GM10248 (cell line): ENCODE measurements at regions not wholly inside any gene's neighbourhood (a gene's known extent, or its start where the extent isn't known, plus 50 kb on each side); places are given as distances from the start of the nearest gene placed in this dataset.

Experiments used
- CTCF ChIA-PET: fragments of 300-600 bp; sonication (Branson Sonifier 250); formaldehyde crosslinking; extraction: SDS; loops from one replicate; lab custom pipeline; 2021; ENCODE audit warnings: antibody characterized with exemption; lab: Yijun Ruan, JAX
- POLR2A ChIA-PET: fragments of 350-650 bp; sonication (Branson Sonifier 250); formaldehyde crosslinking; extraction: SDS; loops from one replicate; lab custom pipeline; 2020; ENCODE audit warnings: antibody characterized with exemption; lab: Yijun Ruan, JAX
- DNase-seq: peaks from one replicate; pipeline ENCODE4 v3.0.0; 2012; ENCODE audit errors: extremely low spot score
- TF ChIP-seq, protein P1 (sequence below): IDR thresholded peaks from 2 replicates; pipeline ENCODE4 v1.5.1; 2012; ENCODE audit warnings: mild to moderate bottlenecking, low read depth; ENCODE audit errors: extremely low read depth, missing control alignments, control extremely low read depth

DNA sequence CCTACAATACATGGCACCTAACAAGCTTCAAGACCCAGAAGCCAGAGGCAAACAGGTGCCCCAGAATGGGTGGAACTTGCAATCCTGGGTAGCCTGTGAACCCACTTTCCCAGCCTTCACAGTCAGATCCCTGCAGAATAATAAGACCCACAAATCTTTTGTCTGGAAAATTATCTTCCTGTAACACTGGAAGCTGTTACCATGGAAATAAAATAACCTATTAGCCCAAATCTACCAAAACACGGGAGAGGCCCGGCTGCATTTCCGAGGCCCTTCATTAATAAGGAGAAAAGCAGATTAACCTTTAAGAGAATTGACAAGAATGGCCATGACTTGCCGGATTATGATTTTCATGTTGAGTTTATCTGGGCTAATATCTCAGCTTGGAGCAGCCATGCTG, 256.1 kb upstream of the PROK2 start:
- ChIA-PET CTCF (interaction anchor here (1.2 to 2.2 kb wide), 5 partner anchors 9 to 37 kb away, joined by 3 to 7 read pairs (median 4); no protein-coding TSS in a partner anchor), POLR2A (no interaction called here)
- TF ChIP-seq, protein P1, sequence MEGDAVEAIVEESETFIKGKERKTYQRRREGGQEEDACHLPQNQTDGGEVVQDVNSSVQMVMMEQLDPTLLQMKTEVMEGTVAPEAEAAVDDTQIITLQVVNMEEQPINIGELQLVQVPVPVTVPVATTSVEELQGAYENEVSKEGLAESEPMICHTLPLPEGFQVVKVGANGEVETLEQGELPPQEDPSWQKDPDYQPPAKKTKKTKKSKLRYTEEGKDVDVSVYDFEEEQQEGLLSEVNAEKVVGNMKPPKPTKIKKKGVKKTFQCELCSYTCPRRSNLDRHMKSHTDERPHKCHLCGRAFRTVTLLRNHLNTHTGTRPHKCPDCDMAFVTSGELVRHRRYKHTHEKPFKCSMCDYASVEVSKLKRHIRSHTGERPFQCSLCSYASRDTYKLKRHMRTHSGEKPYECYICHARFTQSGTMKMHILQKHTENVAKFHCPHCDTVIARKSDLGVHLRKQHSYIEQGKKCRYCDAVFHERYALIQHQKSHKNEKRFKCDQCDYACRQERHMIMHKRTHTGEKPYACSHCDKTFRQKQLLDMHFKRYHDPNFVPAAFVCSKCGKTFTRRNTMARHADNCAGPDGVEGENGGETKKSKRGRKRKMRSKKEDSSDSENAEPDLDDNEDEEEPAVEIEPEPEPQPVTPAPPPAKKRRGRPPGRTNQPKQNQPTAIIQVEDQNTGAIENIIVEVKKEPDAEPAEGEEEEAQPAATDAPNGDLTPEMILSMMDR = no peak
- no peak for DNase-seq

DNA sequence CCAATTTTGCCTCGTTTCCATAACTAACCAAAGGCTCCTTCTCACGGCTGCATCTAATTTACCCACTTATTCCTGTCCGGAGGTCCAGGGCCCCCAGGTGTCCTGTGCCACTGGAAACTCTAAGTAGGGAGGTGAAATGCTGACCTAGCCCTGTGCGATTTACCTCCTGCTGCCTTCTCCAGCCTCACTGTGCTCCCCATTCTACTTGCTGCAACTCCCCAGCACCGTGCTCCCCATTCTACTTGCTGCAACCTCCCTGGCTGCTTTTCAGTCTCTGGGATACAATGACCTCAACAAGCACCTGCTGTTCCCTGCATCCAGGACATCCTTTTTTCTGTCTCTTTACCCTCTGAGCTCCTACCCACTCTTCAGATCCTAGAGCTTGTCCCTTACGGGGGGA, 254.7 kb upstream of the PROK2 start:
- POLR2A ChIA-PET = no interaction called here
- CTCF ChIA-PET = interaction anchor here (1.0 to 2.2 kb wide), 7 partner anchors 10 to 39 kb away, joined by 3 to 7 read pairs (median 4); no protein-coding TSS in a partner anchor
- DNase-seq = no peak
- TF ChIP-seq, protein P1 = no peak

DNA sequence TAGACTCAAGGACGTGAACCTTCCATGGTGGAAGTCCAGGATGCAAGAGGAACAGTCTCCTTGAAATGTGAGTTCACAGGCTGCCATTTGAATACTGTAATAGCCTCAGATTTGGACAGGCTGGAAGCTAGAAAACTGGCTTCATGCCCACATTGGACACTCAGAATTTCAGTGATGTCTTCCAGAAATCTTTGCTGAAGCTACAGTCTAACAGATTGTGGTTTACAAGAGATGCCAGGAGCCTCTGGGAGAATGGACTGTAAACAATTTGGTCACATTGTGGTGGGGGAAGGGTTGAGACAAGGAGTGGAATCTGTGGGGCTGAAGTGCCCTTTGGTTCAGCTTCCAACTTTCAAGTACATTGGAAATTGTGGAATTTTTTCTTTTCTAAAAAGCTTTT, 252.0 kb upstream of the PROK2 start:
- POLR2A ChIA-PET = no interaction called here
- CTCF ChIA-PET = interaction anchor here (0.9 to 1.2 kb wide), 4 partner anchors 14 to 161 kb away, joined by 3 read pairs; no protein-coding TSS in a partner anchor
- TF ChIP-seq, protein P1 = no peak
- no peak for DNase-seq

DNA sequence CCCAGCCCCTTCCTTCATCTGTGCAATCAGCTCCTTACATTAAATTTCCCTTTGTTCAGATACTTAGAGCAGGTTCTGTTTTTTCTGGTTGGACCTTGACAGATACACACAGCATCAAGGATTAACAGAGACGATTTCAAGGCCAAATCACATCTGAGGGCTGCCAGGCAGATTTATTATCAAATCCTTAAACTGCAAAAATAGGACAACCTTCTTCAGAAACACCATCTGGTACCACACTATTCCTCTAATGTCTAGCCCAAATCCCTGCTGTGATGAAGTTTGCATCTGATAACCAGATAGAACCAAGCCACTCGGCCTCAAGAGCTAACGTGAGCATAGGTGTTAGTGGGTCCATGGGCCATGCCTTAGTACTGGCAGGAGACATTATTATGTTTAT, 250.7 kb upstream of the PROK2 start:
- no peak for DNase-seq
- ChIA-PET CTCF (interaction anchor here (1.2 kb wide), 1 partner anchor 160 kb away, joined by 3 read pairs; no protein-coding TSS in a partner anchor), POLR2A (no interaction called here)
- TF ChIP-seq, protein P1 = no peak

DNA sequence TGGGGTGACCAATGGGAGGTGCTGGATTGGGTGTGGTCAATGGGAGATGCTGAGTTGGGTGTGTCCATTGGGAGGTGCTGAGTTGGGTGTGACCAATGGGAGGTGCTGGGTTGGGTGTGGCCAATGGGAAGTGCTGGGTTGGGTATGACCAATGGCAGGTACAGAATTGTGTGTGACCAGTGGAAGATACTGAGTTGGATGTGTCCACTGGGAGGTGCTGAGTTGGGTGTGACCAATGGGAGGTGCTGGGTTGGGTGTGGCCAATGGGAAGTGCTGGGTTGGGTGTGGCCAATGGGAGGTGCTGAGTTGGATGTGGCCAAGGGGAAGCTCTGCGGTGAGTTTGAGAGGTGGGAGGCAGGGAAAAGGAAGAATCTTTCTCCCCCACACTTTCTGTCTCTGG, 250.0 kb upstream of the PROK2 start:
- ChIA-PET CTCF (no interaction called here), POLR2A (no interaction called here)
- TF ChIP-seq, protein P1 = no peak
- no peak for DNase-seq

DNA sequence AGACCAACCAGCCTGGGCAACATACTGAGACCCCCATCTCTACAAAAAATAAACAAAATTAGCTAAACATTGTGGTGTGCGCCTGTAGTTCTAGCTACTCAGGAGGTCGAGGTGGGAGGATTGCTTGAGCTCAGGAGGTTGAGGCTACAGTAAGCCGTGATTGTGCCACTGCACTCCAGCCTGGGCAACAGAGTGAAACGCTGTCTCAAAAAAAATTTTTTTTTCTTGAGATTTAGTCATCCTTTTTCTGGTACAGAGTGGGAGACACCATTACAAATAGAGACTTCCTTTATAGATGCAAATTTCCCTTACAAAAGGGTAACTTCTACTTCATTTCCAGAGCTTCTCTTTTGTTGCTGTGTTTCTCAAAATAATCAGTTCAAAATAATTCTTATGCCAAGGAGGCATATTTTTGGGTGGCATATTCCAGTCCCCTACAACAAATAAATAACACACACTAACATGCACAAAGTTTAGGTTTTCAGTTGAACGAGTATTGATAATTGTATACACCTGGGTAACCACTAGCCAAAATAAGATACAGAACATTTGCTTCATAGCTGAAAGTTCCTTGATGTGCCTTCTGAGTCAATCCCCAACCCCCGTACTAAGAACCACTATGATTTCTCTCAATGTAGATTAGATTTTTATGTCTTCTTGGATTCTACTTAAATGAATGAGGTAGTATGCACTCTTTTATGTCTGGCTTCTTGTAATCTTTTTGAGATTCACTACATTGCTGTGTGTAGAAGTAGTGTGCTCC, 248.9 kb upstream of the PROK2 start:
- CTCF ChIA-PET = interaction anchor here (1.4 kb wide), 1 partner anchor 15 kb away, joined by 4 read pairs; no protein-coding TSS in a partner anchor
- POLR2A ChIA-PET = interaction anchor here (0.7 kb wide), 1 partner anchor 45 kb away, joined by 4 read pairs; no protein-coding TSS in a partner anchor
- DNase-seq = no peak
- TF ChIP-seq, protein P1 = no peak
